NCI-H2107 treated with DMSO at 0.1 percent for 48 hours (cell line): ENCODE measurements at regions not wholly inside any gene's neighbourhood (a gene's known extent, or its start where the extent isn't known, plus 50 kb on each side); places are given as distances from the start of the nearest gene placed in this dataset.
"Not testable (repeated sequence)": the region's sequence is repeated elsewhere in the genome, so short reads cannot be mapped to it uniquely, and the experiment has no call there.

ENCODE experiments used
- DNase-seq: peaks from one replicate; lab custom pipeline; 2025; ENCODE audit not compliant: unreplicated experiment; lab: John Stamatoyannopoulos, UW

DNA sequence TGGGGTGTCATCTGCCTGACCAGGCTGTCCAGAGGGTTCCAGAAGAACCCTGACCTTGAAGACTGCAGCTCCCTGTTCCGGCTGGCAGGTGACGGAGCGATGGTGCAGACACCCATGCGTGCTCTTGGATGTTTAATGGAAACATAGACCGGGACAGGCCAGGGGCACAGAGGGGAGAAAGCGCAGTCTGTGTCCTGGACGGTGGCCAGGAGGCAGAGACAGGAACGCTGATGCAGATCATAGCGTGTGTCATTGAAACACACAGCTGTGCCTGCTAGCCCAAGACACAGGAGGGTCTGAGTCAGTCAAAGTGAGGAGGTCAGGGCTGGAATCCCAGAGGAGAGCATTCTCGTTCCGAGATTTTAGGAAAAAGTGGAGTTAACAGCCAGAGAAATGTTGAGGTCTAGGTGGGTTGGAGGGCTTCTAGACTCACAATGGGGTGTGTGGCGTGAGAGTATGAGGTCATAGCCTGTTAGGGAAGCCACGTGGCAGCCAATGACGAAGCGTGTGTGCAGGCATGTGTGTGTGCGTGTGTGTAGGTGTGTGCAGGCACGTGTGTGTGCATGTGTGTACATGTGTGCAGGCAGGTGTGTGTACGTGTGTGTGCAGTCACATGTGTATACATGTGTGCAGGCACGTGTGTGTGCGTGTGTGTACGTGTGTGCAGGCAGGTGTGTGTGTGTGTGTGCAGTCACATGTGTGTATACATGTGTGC, 167.0 kb downstream of the ERMARD start:
- no peak for DNase-seq

DNA sequence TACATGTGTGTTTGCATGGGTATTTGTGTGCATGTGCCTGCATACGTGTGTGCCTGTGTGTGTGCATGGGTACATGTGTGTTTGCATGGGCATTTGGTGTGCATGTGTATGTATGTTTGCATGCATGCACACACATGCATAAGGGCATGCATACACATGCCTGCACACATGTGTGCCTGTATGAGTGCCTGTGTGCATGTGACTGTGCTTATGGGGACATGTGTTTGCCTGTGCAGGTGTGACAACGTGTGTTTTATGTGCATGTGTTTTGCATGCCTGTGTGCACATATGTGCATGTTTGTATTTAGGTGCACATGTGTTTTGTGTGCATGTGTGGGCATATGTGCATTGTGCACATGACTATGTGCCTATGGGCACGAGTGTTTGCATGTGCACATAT, 165.7 kb downstream of the ERMARD start:
- no peak for DNase-seq

DNA sequence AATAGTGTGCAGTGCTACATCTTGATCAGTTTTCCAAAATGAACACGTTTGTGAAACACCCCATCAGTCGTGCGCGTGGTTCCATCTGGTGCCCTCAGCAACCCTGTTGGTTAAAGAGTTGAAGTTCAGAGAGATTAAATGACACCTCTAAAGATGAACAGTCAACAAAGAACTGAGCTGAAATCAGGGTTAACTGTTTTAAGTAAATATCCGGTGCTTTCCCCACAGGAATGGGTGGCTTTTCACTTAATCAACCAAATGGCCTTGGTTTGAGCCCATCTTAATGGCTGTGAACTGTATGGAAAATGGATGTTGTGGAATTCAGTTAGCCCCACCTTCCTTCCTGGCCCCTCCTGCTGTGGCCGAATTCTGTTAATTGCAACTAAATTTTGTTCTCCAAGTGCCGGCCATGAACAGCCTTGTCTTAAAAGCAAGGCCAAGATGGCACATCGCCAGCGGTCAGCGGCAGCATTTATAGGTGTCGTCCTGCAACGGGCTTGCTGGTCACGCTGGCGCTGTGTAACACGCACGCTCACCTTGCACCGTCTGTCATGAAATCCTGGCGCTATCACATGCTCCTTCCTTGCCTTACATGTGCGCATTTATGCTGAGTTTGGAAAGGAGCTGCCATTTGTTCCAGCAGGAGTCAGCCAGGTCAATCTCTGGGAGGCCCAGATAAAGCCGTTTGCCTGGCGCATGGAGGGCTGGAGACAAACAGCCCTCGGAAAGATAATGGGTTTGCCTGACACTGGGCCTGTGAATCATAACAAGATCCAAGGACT, 164.5 kb downstream of the ERMARD start:
- DNase-seq, result no peak

DNA sequence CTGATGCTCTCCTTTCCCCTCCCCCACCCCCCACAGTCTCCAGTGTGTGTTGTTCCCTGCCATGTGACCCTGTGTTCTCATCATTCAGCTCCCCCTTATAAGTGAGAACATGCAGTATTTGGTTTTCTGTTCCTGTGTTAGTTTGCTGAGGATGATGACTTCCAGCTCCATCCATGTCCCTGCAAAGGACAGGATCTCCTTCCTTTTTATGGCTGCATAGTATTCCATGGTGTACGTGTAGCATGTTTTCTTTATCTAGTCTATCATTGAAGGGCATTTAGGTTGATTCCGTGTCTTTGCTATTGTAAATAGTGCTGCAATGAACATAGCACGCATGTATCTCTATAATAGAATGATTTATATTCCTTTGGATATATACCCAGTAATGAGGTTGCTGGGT, 162.3 kb downstream of the ERMARD start:
- DNase-seq, result not testable (repeated sequence)

DNA sequence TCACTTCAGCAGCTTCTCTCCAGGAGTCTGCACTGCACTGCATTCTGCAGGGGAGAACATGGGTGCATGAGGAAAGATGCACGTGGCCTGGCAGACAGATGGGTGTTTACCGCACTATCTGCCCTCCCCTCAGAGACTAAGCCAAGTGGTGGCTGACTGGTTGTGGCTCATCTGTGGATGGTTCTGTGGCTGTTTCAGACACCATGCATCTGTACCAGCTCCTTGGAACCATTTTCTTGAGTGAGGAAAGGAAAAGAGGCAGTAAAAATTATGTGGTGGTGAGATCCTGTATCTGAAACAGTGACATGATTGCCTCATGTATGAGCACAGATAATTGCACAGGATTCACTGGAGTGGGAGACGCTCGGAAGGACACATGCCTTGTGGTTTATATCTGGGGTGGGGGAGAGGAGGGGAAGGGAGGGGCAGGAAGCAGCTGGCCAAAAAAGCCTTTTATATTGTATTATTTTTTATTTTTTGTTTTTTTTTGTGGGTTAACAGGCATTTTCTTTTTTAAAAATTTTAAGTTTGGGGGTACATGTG, 161.7 kb downstream of the ERMARD start:
- no peak for DNase-seq

DNA sequence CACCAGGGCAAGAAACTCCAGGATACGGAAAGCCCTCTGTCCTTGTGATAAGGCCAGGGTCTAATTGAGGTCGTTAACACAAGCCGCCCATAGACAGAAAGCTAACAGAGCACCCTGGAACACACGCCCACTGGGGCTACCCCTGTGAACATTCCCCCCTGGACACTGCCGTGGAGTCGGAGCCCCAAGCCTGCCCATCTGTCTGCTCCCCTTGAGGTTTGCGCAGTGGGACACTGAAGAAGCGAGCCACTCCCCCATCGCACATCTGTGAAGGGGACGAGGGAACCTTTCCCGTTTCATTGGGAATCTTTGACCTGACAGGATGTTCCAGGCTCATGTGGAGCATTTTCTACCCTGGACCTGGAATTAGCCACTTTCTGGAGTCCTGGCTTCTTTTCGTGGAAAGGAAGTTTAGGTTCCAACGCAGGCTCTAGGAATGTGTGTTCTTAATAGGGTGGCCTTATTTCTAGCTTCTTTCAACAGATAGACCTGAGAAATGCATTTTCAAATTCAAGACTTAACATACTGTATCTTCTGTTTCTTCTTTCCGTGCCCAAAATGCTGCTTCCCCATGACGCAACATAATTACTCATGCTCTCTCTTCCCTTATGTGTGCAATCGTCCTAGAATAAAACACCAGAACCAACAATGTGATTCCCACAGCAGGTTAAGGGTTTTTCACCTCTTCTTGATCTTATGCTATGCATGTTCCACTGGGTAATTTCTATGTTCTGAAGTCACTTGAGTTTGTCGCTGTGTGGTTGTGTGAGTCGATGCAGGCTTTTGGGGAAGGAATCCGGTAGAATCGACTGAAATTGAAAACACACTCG, 161.1 kb downstream of the ERMARD start:
- DNase-seq, result no peak

DNA sequence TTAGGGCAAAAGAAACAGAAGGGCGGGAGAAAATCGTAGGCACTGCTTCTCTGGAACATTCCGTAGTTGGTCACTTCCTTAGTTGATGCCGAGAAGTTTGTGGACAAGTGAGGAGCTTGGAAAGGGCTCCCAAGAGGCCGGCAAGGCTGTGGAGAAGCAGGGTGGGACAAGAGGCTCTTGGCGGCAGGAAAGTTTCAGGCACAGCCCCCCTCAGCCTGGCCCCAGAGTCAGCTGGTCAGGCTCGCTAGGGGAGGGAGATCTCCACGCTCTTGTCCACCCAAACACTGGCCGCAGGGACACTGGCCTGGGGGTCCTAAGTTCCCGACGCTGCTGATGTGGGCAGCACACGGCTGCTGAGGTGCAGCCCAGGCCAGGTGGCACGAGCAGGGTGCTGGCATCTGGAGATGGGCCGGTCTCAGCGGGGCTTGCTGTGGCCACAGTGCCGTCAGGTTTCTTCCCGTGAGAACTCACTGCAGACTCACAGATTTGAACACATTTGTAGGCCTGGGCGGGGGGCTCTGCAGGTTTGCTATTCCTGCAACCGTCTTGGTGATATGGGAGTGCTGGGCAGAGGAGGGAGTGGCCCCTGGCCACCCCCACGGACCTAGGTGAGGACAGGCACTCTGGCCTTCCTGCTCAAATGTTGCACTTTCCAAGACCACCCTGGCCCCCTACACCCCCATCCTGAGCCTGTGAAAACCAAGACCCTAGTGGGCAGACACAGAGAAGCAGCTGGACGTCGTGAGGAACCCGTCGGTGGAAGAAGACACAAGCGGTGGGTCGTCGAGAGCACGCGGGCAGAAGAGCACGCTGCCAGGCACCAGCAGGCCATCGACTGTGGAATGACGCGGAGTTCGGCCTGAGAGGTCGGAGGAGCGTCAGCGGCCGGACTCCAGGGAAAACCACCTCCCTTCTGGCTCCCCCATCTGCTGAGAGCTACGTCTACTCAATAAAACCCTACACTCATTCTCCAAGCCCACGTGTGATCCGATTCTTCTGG, 160.1 kb downstream of the ERMARD start:
- no peak for DNase-seq

DNA sequence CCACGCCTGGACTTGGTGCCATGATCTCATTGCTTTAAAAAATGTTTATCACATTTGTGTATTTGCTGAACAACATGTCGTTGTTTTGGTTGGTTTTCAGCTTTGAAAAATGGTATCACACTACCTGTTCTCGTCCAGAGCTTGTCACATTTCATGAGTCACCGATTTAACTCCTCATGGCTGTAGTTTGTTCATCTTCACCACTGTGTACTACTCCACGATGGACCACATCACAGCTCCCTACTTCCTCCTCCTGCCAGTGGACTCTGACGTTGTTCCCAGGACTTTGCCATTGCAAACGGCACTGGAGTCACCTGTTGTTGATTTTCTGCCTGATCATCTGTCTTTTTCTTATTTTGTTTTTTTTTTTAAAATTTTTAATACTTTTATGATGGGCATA, 157.7 kb downstream of the ERMARD start:
- DNase-seq, result no peak

DNA sequence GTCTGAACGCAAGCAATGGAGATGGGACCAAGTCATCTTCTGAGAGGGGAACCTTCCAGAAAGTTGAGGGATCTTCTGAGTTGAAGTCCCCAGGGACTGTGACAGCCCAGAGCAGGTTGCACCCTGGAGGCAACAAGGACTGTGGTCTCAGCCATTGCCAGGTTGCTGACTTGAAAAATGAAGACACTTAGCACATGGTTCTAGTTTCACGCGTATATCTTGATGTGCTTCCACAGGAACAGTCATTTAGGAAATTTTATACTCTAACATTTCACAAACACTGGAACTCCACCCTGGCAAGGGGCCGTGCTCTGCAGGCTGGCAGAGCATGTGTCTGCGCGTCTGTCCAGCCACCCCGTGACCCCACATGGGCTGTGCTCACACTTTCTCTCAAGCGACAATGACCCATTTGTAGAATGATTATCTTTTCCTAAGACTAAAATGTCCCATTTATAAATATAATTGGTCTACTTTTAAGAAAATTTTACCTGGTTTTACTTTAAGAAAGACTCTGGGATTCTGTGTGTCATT, 157.0 kb downstream of the ERMARD start:
- DNase-seq, result no peak

DNA sequence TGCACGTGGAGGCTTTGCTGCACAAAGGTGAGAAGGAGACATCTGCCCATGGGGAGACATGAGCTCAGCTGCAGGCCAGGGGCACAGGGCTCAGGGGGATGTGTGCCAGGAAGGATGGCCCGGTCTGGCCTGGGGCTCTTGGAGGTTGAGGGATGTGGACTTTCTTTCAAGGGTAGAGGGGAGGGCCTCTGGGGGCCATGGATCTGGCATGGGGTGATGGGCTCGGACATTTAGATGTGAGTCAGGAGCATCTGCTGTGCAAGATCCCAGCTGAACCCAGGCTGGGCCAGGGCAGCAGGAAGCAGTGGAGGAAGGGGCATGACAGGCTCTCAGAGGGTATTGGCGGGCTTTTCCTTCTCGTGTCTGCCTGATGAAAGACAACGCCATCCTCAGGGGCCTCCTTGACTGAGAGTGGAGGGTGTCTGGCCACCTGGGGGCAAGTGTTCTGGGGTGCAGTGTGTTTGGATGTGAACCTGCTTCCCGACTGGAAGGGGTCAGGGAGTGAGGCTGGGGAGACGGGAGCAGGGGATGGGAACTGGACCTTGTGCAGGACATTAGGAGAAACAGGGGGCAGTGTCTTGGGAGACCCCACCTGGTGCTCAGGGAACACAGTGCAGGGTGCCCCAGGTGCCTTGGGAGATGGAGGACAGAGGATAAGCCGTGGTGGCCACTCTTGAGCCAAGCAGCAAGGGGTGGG, 156.1 kb downstream of the ERMARD start:
- no peak for DNase-seq

DNA sequence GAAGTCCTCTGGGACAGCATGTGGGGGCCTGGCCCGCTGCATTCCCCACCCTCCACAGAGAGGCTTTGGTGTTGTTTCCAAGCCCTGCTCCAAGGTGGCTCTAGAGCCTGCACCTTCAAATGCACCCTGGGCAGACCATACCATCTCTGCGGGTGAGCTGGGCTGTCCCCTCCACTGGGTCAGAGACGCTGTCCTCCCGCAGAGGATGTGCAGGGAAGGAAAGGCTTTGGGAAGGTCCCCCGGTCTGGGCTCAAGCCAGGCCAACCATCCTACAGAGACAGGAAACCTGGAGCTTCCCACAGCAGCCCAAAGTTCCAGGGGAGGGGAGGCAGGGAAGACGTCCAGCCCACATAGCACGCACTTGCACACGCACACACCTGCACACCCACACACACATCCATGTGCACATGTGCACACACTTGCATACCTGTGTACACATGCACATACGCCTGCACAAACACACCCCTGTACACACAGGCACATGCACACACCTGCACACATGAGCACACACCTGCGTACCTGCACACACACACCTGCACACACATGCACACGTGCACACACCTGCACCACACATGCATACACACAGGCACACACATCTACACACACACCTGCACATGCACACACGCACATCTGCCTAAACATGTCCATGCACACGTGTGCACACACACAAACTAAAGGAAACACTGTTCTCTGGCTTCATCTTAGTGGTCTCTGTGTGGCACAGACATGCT, 155.4 kb downstream of the ERMARD start:
- no peak for DNase-seq

DNA sequence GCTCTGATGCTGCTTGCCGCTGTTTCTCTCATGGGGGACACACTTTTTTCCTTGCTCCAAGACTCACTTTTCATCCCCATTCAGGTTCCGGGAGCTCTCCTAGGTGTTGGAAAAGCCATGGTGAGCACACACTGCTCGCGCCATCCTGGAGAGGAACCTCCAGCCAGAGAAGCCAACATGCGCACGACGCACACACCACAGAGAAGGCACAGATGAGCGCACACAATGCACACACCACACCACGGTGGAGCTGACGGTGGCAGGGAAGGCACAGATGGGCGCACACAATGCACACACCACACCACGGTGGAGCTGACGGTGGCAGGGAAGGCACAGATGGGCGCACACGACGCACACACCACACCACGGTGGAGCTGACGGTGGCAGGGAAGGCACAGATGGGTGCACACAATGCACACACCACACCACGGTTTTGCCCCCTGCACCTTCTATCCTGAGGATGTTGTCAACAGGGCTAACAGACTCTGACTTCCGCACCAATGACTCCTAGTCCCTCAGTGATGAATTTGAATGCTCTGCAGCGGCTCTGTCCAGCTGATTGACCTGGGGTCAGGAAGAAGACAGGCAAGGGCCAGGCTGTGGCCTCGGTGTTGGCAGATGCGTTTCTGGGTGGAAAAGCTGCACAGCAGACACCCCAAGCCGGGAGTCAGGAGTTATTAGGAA, 154.7 kb downstream of the ERMARD start:
- DNase-seq, result no peak

DNA sequence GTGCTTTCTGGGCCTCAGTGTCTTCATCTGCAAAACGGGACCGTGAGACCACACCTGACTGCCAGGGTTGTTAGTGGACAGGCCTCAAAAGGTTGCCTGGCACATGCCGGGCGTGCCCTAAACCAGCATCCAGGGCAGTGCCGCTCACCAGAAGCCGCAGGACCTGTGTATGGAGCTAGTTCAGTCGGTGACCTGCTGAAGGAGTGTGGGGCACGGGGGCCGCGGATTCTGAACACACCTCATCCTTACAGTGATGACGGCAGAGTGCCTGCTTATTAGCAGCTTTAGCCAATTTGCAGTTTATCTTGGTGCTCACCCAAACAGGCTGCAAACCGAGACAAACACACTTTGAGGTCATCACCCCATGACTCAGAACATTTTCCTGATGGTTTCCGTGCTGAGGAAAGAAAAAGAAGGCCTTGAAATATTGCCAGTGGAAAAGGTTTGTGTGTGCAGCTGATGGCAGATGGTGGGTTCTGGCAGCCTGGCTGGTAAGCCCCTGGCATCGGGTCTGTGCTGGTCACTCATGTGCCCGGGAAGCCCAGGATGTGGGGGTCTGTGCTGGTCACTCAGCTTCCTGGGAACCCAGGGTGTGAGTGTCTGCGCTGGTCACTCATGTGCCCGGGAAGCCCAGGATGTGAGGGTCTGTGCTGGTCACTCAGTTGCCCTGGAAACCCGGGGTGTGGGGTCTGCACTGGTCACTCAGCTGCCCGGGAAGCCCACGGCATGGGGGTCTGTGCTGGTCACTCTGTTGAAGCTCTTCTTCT, 153.8 kb downstream of the ERMARD start:
- DNase-seq, result no peak

DNA sequence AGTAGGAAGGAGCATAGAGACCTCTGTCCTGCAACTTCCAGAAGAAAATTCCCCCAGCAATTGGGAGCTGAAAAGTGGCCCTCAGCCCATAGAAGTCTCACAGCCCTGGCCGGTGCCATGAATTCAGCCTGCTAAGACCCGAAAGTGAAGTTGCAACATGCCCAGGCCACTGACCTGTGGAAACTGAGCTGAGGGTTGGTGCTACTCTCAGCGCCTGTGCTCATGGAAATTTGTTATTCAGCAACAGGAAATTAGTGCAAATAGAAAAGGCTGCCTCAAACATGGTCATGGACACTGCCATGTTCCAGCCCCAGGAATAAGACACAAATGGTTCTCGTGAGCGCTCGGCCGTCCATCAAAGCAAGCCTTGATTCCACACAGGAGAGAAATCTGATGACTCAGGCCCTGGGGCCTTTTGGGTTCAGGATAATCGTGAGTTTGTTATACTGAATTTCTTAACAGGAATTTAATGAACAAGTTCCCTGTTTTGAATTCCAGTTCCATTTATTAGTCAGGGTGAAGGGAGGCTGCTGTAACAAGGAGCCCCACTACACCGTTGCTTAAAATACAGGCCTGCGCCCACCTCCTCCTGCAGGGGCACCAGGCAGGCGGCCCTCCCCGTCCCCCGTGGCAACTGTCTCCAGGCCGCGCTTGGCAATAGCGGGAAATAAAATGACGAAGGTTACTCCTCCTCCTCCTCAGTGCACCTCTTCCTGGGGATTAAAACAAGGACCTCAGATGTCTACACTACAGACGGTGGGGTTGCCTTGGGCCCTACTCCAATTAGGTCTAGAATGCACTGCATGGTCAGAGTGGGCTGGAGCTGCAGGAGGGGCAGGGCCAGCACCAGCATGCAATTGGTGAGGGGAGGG, 152.9 kb downstream of the ERMARD start:
- DNase-seq, result no peak

DNA sequence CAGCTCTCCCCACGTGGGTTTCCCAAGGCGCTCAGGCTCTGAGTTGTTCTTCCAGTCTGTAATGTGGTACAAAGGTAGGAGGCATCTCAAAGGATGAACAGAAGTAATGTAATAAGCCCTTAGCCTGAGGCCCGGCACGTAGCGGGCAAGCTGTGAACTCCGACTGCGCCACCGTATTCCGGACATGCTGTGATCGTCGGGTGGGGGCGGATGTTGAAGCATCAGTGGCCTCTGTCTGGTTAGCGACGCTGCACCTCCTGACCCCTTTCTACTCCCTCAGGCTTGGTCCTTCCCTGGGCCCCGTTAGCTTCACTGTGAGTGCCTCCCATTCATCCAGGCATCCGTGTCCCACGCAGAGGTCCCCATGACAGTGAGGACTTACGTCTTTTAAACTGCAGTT, 151.7 kb downstream of the ERMARD start:
- DNase-seq, result no peak

DNA sequence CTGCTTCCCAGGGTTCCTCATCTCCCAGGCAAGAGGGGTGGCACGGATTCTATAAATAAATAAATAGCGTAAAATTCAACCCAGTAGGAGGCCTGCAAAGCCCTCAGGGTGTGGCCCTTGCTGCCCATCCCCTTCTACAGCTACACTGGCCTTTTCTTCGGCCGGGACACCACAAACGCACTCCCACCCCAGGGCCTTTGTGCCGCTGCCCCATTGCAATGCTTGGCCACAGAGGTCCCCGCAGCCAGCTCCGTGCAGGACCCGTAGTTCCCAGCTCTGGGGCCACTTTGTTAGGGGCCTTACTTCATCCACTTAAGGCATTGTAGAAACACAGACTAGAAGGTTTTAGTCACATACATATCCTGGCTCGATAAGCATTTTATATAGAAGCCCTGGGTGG, 151.2 kb downstream of the ERMARD start:
- DNase-seq, result no peak

DNA sequence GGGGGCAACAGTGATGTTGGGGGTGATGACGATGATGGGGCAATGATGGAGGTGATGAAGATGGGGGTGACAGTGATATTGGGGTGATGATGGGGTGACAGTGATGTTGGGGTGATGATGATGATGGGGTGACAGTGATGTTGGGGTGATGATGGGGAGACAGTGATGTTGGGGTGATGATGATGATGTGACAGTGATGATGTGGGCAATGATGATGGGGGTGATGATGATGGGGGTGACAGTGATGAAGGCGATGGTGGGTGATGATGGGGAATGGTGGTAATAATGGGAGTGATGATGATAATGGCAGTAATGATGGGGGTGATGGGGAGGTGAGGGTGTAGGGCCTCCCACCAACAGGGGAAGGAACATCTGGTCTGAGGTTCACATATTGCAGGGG, 150.6 kb downstream of the ERMARD start:
- no peak for DNase-seq
